COLO668 (cell line): ENCODE measurements at regions not wholly inside any gene's neighbourhood (a gene's known extent, or its start where the extent isn't known, plus 50 kb on each side); places are given as distances from the start of the nearest gene placed in this dataset.
A peak's percentile ranks its signal among the peaks of the same experiment; 100 is the strongest.
"Not testable (repeated sequence)": the region's sequence is repeated elsewhere in the genome, so short reads cannot be mapped to it uniquely, and the experiment has no call there.

Experiments used
- DNase-seq: peaks from one replicate; lab custom pipeline; 2025; ENCODE audit not compliant: unreplicated experiment; lab: John Stamatoyannopoulos, UW

GRCh38 chr3:18237251-18238005 is 187.7 kb downstream of the SATB1 start:
- no peak for DNase-seq

GRCh38 chr3:18236726-18237125 is 188.4 kb downstream of the SATB1 start:
- no peak for DNase-seq

- peak; percentile 2 for DNase-seq
These were observed 190.3 kb downstream of the SATB1 start for GRCh38 chr3:18234717-18235335.

- DNase-seq: peak; percentile 2
These were observed 191.0 kb downstream of the SATB1 start for GRCh38 chr3:18233987-18234716.

DNA sequence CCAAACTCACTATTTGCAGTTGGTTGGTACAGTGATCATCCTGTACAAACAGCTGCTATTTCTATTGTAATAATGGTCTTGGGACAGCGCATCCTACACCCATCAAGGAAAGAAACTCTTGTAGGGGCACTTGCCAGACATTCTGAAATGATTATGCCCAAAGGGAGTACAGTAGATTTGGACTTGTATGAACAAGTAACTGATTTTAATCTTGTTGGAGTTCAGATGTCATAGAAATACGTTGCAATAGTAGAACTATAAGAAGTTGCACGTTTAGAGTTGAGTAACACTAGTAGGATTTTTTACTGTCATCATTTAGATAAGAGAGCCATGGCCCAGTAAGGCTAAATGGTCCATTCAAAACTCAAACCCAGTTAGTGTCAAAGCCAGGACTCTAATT is 192.8 kb downstream of the SATB1 start:
- DNase-seq: no peak

- DNase-seq: no peak
These were observed 197.1 kb downstream of the SATB1 start for GRCh38 chr3:18228060-18228459.

DNA sequence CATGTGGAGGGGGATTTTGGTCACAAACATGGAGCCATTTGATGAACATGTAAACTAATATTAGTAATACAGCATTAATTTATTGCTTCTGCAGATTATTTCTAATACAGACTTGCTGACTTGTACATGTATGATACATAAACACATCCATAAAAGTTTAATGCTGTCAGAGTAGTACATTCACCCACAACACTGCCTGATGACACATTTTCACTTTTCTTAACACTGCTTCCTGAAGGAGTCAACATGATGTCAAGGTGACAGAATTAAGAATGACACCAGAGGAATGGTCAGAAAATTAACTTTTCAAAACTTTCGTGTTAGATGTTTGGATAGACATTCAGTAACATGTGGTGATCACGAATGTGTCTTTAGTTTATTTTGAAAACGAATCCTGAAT is 199.4 kb downstream of the SATB1 start:
- no peak for DNase-seq

GRCh38 chr3:18224426-18224825 is 200.7 kb downstream of the SATB1 start:
- DNase-seq: no peak

DNA sequence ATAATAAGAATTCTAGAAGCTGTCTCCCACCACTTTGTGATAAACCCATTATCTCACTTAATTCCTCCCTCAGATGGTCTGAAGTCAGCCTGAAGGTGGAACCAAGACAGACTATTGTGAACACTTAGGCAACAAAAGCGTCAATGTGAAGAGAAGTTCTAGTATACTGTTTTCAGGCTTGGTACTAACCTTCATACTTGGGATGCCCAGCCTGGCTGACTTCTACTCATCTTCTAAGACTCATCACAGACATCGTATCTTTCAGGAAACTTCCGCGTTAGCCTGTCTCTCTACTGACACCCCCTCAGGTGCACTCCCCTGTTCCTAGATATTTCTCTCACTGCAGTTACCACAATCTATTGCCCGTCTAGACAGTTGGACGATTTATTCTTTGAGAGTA is 201.2 kb downstream of the SATB1 start:
- no peak for DNase-seq

GRCh38 chr3:18223571-18223970 is 201.6 kb downstream of the SATB1 start:
- DNase-seq: no peak

DNA sequence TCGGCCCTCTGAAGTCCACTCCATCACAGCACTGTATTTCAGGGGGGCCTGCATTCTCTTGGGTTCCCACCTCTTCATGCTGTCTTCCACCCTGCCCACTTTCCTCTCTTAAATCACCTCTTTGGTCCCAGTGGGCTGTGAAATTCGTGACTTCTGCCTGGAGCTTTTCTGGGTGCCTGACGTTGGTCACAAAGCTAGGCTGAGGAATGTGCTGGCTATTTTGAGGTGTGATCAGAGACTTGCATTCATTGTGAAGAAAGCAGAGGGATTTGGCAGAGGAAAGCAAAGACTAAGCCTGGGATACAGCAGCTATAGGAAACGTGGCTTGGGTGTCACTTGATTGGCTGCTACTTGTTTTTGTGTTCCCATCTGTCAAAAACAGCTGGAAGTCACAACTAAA is 202.5 kb downstream of the SATB1 start:
- no peak for DNase-seq

GRCh38 chr3:18217507-18218174 is 207.5 kb downstream of the SATB1 start:
- no peak for DNase-seq

DNA sequence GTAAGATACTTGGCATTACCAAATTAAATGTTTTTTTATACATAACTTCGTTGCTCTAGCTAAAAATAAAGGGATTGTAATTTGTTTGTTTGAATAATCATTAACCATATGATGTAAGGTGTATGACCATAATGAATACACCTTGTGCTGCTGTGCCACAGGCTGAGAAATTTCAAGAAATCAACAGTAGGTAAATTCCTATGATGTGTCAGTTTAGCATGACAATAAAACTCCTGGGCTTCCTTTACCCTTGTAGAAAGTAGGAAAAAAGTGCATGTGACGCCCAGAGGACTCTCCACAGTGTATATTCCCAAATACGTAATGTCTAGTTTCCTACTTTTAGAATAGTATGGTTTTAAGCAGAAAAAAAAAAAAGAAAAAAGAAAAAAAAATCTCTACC is 208.1 kb downstream of the SATB1 start:
- DNase-seq: no peak

DNA sequence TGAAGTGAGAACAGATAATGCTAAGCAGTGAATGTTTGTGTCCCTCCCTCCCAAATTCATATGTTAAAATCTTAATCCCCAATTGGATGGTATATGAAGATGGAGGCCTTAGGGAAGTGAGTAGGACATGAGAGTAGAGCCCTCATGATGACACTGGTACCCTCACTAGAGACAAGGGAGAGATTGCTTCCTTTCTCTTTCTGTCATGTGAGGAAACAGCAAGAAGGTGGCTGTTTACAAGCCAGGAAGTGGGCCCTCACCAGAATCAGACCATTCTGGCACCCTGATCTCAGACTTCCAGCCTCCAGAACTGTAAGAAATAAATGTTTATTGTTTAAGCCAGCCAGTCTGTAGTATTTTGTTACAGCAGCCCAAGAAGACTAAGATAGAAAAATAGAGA is 209.5 kb downstream of the SATB1 start:
- no peak for DNase-seq

GRCh38 chr3:18211116-18211515 is 214.0 kb downstream of the SATB1 start:
- DNase-seq: no peak

DNA sequence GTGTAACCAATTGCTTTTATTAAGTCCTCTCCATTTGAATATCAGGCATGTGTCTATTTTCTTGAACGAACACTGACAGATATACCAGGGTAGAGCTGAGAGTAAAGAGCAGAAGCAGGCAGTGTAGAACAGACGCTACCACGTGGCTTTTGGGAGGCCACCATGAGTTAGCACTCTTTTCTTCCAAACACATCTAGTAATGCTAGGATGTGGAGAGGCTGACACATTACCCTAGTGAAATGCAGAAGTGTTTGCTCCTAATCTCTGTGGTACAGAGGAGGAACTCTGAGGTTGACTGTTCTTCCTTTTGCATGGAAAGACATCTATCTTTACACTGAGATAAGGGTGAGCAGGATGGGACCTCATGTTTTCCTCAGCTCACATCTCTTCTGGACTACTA is 216.3 kb downstream of the SATB1 start:
- no peak for DNase-seq

GRCh38 chr3:18208091-18208490 is 217.0 kb downstream of the SATB1 start:
- no peak for DNase-seq

DNA sequence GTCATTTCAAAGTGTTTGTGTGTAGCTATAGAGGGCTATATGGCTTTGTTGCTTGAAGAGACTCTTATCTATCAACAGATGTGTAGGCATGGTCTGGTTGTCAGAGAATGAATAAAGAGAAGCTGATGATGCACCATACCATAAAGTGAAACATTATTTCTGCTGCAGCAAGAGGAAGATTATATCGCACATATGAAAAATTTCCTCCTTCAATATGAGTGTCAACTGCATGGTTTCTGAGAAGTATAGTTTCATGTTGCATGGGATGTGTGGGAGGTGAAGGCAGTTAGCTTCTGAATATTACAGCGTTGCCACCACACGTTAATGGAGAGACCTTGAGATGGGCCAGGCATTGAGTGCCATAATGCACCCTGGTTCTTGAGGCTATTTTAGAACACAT is 217.9 kb downstream of the SATB1 start:
- no peak for DNase-seq

DNA sequence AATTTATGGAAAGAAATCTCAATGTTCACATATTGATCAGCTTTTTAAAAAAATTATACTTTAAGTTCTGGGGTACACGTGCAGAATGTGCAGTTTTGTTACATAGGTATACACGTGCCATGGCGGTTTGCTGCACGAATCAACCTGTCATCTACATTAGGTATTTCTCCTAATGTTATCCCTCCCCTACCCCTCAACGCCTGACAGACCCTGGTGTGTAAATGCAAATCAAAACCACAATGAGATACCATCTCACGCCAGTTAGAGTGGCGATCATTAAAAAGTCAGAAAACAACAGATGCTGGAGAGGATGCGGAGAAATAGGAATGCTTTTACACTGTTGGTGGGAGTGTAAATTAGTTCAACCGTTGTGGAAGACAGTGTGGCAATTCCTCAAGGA is 219.4 kb downstream of the SATB1 start:
- not testable (repeated sequence) for DNase-seq

GRCh38 chr3:18201315-18201714 is 223.8 kb downstream of the SATB1 start:
- no peak for DNase-seq

- DNase-seq: no peak
These were observed 225.4 kb downstream of the SATB1 start for GRCh38 chr3:18199757-18200156.

GRCh38 chr3:18195836-18196235 is 229.3 kb downstream of the SATB1 start:
- DNase-seq: no peak
